RWPE2 (cell line): ENCODE measurements at regions not wholly inside any gene's neighbourhood (a gene's known extent, or its start where the extent isn't known, plus 50 kb on each side); places are given as distances from the start of the nearest gene placed in this dataset.

Experiments
- ATAC-seq: fragments of 200-7000 bp; cut with Tn5 transposase; 3 replicates; pipeline ENCODE4 v1.9.1; 2021; ENCODE audit warnings: low read depth
- DNase-seq: peaks from one replicate; pipeline ENCODE4 v3.0.0-alpha.2; 2020; ENCODE audit warnings: low spot score
- H3K27ac ChIP-seq: fragments of 450-650 bp; 2 replicates; pipeline ENCODE4 v1.5.1; 2017; ENCODE audit warnings: mild to moderate bottlenecking; ENCODE audit not compliant: poor library complexity, severe bottlenecking
- H3K27me3 ChIP-seq: fragments of 250-450 bp; sonication (Bioruptor Pico); 2 replicates; pipeline ENCODE4 v1.5.1; 2021; ENCODE audit warnings: mild to moderate bottlenecking, moderate library complexity; ENCODE audit not compliant: insufficient read depth, poor library complexity, severe bottlenecking
- H3K36me3 ChIP-seq: fragments of 250-450 bp; sonication (Bioruptor Pico); 2 replicates; pipeline ENCODE4 v1.5.1; 2020; ENCODE audit warnings: low read depth, mild to moderate bottlenecking, moderate library complexity
- H3K4me1 ChIP-seq: fragments of 250-450 bp; sonication (Bioruptor Pico); 2 replicates; pipeline ENCODE4 v1.5.1; 2021; ENCODE audit warnings: mild to moderate bottlenecking, moderate library complexity; ENCODE audit not compliant: insufficient read depth, poor library complexity, severe bottlenecking
- H3K4me3 ChIP-seq: fragments of 250-450 bp; sonication (Bioruptor Pico); 2 replicates; pipeline ENCODE4 v1.5.1; 2021; ENCODE audit warnings: mild to moderate bottlenecking, moderate library complexity; ENCODE audit not compliant: severe bottlenecking
- H3K9me3 ChIP-seq: fragments of 250-450 bp; sonication (Bioruptor Pico); 2 replicates; pipeline ENCODE4 v1.5.1; 2021; ENCODE audit warnings: mild to moderate bottlenecking, moderate library complexity; ENCODE audit not compliant: severe bottlenecking
- CTCF ChIP-seq: fragments of 450-650 bp; IDR thresholded peaks from one replicate; pipeline ENCODE4 v1.5.1; 2017; ENCODE audit warnings: mild to moderate bottlenecking, moderate library complexity; ENCODE audit not compliant: poor library complexity, severe bottlenecking

- no peak for TF ChIP-seq CTCF
- Histone ChIP-seq H3K4me3 (no peak overlapping the region), H3K27ac (peak overlapping the region; percentile 4), H3K27me3 (no peaks in the 10 kb centered on the region), H3K4me1 (peaks cover 9% of the 10 kb centered on the region), H3K9me3 (no peaks in the 10 kb centered on the region), H3K36me3 (no peaks in the 10 kb centered on the region)
- ATAC-seq = peak; percentile 10; the same call in 1 of the 3 replicates
- no peak for DNase-seq
Observed at GRCh38 chr10:90204131-90204955, 503.0 kb downstream of the KIF20B start.

GRCh38 chr10:90204956-90205314 is 503.5 kb downstream of the KIF20B start:
- Histone ChIP-seq H3K36me3 (no peaks in the 10 kb centered on the region), H3K4me1 (peaks cover 9% of the 10 kb centered on the region), H3K27me3 (no peaks in the 10 kb centered on the region), H3K4me3 (no peak overlapping the region), H3K27ac (peak overlapping the region; percentile 4), H3K9me3 (no peaks in the 10 kb centered on the region)
- no peak for DNase-seq
- no peak for TF ChIP-seq CTCF
- peak; percentile 57; the same call in 1 of the 3 replicates for ATAC-seq

GRCh38 chr10:90205340-90205739 is 503.9 kb downstream of the KIF20B start:
- H3K9me3 ChIP-seq = no peaks in the 10 kb centered on the region
- no peaks in the 10 kb centered on the region for H3K36me3 ChIP-seq
- DNase-seq (no peak), ATAC-seq (no peak)
- no peak overlapping the region for H3K4me3 ChIP-seq
- TF ChIP-seq CTCF = no peak
- H3K27me3 ChIP-seq = no peaks in the 10 kb centered on the region
- H3K27ac ChIP-seq = peak overlapping the region; percentile 4
- peaks cover 9% of the 10 kb centered on the region for H3K4me1 ChIP-seq

GRCh38 chr10:90213346-90213745 is 512.0 kb downstream of the KIF20B start:
- Histone ChIP-seq H3K4me1 (peaks cover 6% of the 10 kb centered on the region), H3K27ac (no peak overlapping the region), H3K27me3 (no peaks in the 10 kb centered on the region), H3K4me3 (no peak overlapping the region), H3K9me3 (no peaks in the 10 kb centered on the region), H3K36me3 (no peaks in the 10 kb centered on the region)
- TF ChIP-seq CTCF = no peak
- peak; percentile 23; the same call in 1 of the 3 replicates for ATAC-seq
- DNase-seq = no peak

GRCh38 chr10:90218846-90219245 is 517.5 kb downstream of the KIF20B start:
- ATAC-seq = no peak
- H3K4me1 ChIP-seq = peaks cover 21% of the 10 kb centered on the region
- H3K27me3 ChIP-seq = no peaks in the 10 kb centered on the region
- no peaks in the 10 kb centered on the region for H3K9me3 ChIP-seq
- no peak for TF ChIP-seq CTCF
- no peak overlapping the region for H3K27ac ChIP-seq
- DNase-seq = no peak
- H3K36me3 ChIP-seq = no peaks in the 10 kb centered on the region
- no peak overlapping the region for H3K4me3 ChIP-seq
